HG02588 (cell line): ENCODE measurements at regions not wholly inside any gene's neighbourhood (a gene's known extent, or its start where the extent isn't known, plus 50 kb on each side); places are given as distances from the start of the nearest gene placed in this dataset.

ENCODE experiments used
- ATAC-seq: cut with Tn5 transposase; IDR thresholded peaks from one replicate; pipeline ENCODE4 v1.9.1; 2021; ENCODE audit warnings: mild to moderate bottlenecking, moderate library complexity; ENCODE audit not compliant: unreplicated experiment

DNA sequence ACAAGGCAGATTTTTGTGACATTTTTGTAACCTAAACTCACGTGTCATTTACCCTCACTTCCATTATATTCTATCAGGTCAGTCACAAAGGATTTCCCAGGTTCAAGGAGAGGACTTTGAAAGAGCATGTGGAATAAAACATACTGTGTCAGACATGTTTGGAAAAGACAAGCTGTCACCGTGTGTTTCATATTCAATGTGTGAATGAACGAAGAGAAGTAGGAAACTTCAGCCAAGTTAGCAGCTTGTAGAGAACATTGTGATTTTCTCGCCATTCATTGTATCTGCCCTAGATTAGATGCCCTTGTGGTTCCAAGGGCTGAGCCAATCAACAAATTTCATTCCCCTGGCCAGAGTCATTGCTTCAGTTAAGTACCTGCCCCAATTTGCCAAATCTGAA, 2288.9 kb upstream of the PCDH20 start:
- ATAC-seq, result no peak

DNA sequence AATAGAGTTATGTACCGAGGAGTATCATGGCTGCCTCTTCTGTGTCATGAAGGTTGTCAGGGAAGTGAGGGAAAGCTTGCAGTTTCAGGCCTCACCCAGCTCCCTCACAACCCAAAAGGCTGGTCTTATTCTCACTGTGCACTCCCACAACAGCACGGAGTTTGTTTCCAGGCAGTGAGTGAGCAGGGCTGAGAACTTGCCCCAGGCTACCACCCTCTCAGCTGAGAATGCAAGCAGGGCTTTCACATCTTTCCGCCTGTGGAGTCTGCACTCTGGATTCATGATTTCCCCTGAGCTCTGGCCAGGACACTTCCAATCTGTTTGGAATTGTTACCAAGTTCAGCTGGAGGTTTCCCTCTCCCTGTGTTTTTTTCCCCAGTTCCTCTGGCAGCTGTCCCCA, 2284.7 kb upstream of the PCDH20 start:
- ATAC-seq, result no peak

DNA sequence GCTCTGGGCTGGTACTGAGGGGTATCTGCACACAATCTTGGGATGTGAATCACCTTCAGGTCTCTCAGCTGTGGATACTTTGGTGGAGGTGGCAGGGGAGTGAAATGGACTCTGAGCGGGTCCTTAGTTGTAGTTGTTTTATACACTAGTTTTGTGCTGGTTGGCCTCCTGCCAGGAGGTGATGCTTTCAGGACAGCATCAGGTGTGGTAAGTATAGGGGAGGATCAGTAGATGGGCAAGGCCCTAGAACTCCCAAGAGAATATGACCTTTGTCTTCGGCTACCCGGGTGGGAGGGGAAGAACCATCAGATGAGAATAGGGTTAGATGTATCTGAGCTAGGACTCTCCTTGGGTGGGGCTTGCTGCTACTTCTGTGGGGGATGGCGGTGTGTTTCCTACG, 2284.3 kb upstream of the PCDH20 start:
- ATAC-seq, result no peak

DNA sequence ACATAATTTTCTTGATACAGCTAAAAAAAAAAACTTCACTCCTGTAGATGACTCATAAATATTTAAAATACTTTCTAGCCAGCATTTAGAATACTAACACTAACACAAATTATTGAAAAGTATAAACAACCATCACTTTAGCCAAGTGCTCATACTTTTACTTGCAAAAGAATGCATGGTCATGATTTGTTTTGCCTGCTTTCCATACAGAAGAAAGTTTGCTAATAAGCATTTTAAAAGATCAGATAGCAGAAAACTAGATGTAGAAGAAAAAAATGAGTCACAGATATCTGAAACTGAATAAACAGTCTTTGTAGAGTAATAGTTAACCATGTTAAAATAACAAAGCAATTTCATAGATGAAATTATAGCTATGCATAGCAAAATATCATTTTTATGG, 2280.4 kb upstream of the PCDH20 start:
- ATAC-seq, result no peak

DNA sequence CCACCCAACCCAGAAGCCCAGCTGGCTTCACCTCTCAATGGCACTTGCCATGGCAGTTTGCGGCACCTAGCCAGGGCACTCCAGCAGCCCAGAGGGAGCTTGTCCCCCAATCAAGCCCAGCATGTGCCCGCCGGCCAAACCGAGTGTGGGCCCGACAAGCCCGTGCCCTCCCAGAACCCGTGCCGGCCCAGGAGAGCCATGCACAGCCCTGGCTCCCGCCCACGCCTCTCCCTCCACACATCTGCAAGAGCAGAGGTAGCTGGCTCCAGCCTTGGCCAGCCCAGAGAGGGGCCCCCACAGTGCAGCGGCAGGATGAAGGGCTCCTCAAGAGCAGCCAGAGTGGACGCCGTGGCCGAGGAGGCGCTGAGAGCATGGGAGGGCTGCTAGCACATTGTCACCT, 2278.0 kb upstream of the PCDH20 start:
- no peak for ATAC-seq

DNA sequence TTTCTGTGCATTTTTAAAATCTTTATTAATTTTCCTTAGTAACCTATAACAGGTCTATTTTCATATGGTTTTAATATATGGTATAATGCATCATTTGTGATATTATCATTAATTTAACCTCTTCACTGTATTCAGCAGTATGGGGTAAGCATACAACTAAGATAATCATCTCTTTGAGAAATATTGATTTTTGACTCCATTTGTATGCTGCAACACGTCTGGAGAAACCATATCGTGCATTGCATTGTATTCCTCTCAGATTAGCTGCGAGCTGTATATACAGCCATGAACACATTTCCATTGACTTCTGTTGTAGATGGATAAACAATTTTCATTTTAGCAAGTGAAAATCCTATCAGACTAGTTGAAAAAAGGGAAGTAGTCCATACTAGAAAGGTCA, 2275.8 kb upstream of the PCDH20 start:
- ATAC-seq, result no peak

DNA sequence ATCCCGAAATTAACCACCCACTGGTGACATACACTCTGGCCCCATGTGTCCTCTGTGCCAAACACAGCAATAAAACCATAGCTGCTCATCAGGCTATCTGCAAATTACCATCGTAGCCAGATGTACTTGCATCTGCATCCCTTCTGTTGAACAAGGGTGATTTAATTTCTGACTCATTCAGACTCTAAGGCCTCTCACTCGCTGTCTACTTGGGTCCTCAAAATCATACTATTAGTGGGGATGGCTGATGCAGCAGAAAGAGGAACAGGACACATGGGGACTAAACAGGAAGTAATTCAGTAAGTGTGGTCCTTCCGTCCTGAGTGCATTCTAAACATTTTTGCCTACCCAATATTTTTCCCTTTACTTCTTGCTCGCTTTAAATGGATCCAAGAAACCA, 2275.0 kb upstream of the PCDH20 start:
- ATAC-seq, result no peak

DNA sequence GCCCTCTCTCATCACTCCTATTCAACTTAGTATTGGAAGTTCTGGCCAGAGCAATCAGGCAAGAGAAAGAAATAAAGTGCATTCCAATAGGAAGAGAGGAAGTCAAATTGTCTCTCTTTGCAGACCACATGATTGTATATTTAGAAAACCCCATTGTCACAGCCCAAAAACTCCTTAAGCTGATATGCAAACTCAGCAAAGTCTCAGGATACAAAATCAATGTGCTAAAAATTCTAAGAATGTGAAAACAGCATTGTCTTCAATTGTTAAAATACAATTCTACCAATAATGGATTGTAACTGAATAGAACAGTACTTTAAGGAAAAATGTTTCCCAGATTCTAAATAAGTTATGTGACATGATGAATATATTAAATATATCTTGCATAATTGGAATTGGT, 2269.2 kb upstream of the PCDH20 start:
- no peak for ATAC-seq

DNA sequence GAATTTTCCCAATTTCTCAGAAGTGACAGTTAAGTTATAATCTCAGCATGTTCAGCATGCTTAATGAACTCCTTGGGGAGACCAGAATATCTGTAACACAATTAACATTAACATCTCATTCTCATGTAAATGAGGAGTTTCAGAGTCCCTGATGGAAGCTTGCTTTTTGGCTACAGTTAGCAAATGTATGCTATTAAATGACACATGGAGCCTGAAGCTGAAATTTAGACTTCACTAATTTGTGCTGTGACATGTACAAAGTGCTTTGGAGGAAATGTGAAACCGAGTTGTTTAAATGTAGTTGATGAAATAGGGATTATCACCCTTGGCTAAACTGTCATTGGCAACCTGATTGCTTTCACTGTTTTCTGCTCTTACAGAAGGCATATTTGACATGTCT, 2265.1 kb upstream of the PCDH20 start:
- ATAC-seq, result no peak

DNA sequence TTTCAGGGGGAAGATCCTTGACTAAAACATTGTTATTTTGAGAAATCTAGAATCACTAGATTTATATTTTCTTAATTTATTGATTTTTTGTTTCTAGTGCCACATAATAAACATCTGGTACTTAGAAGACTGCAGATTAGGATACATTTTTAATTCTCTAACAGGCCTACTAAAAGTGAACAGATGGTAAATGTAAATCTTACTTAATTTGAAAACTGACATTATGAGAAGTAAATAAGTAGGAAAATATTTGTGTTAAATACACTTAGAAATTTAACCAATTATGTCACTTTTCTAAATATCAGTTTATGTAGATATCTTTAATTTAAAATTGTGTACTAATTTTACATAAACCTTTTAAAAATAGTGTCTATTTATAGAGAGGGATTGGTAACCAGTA, 2255.6 kb upstream of the PCDH20 start:
- no peak for ATAC-seq

DNA sequence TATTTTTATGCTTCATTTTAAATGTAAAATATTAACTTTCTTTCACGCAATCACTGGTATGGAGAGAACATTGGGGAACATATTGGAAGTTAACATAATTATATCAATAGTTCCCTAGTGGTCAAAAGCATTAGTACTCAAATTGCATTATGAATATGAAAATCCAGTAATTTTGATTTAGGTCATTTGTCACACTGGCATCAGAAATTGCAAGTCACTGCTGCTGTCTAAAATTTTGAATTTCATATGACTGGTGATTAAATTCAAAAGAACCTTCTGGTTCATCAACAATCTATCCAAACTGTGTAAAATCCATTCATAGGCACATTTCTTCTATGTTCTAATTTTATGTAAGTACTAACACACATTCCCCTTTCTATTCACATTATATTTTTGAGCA, 2235.7 kb upstream of the PCDH20 start:
- ATAC-seq, result no peak

DNA sequence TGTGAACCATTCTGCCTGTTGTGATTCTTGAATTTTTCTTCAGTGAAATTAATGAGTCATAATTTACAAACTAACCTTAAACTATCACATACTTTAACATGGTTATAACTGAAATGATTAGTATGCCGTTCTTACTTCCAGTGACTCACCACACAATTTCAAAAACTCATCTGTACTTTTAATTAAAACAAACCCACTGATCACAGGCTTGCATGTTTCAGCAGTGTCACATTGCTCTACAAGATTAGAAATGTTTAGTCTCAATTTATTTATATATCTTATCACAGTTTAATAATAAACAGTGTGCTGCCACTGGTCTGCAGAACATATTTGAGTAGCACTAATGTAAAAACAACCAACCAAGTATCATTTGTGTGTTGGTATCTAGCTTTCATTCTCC, 2227.9 kb upstream of the PCDH20 start:
- ATAC-seq, result no peak

DNA sequence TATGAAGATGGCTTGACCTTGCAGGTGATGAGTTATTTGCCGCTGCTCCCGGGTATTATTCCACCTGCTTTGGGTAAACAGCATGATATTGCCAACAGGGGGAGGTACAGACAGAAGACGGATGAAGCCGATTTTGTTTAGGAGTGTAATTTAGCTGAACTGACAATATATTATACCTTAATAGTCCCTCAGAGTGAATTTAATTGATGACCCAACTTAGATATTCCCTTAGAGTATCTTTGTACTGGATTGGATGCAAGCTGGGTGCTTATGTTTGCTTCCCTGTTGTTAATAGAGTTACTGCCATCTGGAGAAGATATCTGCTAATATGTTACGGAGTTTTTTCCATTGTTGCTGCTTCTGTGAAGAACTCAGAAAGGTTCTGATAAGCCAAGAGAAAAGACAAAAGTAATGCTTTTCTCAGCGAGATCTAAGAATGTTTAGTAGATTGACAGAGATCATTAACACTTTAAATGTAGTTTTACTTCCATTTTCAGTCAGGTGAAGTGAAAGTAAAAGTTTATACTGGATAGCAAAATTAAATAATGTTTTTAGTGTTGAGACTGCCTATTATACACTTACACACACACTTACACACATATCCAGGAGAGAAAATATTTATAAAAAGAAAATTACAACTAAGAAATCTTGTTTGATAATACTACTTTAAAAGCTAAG, 2220.8 kb upstream of the PCDH20 start:
- ATAC-seq, result peak; percentile 53

DNA sequence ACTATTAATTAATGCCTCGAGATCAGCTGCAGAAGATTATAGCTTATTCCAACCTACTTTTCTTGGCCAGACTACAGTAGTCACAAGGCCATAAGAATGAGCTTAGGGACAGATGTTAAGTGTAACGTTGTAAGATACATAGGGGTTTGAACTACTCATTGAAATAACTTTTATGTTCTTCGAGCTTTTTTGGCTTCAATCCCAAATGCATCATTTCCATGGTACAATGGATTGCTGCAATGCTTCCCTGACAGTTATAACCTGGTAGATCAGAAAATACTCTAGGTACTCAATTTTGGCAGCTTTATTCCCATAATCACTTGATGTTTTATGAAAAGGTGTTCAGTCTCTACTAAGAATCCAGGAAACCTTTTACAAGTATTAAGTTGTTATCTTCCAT, 2216.7 kb upstream of the PCDH20 start:
- no peak for ATAC-seq

DNA sequence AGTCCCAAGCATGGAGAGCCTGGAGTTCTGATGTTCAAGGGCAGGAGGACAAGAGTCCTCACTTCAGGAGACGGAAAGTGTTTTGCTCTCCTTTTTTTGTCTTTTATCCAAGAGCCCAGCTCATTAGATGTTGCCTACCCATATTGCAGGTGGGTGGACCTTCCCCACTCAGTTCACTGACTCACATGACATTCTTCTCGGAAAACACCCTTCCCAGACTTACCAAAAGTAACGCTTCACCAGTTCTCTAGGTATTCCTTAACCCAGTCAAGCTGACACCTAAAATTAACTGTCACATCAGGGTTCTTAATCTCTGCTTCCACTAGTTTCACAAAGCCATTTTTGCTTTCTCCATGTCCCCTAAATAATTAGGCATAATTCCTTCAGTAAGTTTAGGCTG, 2215.4 kb upstream of the PCDH20 start:
- no peak for ATAC-seq

DNA sequence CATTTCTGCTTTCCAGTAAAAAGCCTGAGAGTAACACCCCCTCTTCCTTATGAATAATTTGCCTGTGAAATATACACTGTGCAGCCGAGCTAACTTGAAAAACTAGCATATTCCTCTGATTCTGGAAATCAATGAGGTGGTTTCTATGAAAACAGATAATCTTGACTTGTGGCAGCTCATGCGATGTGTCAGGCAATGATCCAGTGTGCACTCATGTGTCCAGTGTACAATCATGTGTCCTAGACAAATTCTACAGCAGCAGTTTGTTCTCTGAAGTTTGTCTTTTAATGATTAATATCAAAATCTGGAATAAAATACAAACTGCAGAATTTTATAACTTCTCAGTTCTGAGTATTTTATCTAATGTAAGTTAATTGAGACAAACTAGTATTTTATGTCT, 2213.9 kb upstream of the PCDH20 start:
- ATAC-seq, result no peak

DNA sequence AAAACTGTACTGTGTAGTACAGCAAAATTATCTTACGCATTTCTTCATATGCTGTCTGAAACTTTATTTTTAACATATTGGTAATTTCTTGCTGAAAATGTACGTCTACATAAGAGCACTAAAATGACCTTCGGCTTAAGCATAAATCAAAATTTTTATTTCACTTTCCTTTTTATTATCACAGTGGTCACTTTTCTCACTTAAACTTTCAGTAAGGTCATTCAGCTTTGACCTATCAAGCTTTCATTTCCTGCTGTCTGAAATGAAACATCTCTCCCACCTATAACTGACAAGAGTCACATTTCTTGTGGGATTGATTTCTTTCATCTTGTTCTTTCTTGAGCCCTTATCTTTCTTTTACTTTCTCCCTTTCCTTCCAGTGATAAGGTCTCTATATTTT, 2212.7 kb upstream of the PCDH20 start:
- no peak for ATAC-seq

DNA sequence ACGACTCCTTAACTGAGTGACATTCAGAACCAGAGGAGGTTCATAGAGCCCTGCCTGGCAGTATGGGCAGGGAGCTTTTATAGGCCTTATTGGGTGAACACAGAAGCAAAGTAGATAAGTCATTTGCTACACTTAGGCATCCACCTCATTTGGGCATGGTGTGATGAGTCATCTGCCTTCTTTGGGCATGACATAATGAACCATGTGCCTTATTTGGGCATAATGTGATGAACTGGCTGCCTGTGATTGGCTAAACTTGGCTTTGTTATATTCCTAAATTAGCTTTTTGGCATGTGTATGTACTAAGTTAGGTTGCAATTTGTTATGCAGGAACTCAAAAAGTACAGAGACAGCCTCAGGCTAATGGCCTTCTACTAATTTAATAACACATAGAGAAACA, 2210.2 kb upstream of the PCDH20 start:
- ATAC-seq, result no peak

DNA sequence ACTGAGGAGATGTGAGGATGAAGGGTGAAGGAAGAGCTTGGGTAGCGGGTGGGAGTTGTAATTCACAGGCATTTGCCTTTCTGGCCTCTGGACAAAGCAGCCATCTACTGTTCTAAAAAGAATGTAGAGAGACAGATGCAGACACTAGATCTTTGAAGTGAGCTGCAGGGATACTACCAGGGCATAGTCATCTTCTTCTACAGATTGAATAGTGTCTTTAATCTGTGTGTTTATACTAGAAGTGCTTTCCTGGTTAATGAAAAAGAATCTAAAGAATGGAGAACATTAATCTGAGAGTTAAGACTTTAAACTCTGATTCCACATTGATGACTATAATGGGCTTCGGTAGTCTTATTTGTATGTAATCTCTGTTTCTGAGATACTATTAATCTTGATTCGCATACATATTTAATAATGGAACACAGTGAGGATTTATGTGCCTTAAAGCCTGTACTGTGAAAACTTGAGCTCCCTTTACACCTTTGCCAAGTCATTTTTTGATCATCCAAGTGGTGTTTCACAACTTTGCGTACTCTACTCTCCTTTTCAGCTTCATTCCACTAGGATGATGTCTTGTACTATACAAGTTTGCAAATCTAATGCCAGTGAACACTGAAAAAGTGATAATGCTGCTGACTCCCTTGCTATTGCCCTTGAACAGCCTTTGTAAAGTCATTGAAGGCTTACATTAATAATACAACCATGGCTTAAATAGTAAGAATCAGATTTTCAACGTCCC, 2199.4 kb upstream of the PCDH20 start:
- ATAC-seq, result no peak

DNA sequence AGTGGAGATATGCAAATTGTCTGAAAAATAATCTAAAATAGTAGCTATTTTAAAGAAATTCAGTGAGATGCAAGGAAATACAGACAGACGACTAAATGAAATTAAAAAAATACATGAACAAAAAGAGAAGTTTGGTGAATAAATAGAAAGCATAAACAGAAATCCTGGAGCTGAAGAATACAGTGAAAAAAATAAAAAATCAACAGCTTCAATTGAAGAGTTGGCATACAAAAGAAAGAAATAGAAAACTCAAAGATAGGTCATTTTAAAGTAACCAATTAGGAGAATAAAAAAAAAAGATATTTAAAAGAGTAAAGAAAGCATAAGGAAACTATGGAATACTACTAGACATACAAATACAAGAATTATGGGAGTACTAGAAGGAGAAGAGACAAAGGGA, 2191.5 kb upstream of the PCDH20 start:
- no peak for ATAC-seq

DNA sequence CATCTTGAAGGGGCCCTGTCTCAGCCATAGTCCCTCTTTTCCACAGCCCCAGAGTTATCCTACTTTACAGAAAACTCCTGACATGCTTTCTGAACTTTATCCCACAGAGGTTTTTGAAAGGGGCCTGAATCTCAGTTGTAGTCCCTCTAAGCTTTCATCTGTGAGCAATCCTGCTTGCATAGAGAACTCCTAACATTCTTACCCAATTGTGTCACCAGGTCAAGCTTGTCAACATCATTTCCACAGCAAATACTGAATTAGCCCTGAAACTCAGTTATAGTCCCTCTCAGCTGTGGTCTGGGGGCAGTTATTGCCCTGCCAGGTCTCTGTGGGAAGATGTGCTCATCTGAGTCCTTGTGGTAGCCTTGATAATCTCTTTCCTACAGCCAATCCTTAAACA, 2190.3 kb upstream of the PCDH20 start:
- ATAC-seq, result no peak

DNA sequence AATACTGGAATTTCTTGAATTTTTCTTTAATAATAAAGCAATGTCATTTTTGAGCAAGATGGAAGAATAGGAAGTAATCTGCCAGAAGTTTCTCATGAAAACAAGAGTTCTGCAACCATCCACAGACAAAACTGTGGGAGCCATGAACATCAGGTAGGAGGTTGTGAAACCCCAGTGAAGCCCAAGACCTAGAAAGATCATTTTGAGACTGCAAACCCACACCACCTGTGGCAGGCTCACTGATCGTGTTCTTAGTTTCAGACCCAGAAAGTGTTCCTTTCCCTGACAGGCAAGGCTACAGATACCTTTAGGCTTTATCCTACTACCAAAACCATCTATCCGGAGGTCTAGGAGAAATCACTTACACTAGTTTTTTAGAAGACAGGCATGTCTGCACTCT, 2189.8 kb upstream of the PCDH20 start:
- ATAC-seq, result no peak

DNA sequence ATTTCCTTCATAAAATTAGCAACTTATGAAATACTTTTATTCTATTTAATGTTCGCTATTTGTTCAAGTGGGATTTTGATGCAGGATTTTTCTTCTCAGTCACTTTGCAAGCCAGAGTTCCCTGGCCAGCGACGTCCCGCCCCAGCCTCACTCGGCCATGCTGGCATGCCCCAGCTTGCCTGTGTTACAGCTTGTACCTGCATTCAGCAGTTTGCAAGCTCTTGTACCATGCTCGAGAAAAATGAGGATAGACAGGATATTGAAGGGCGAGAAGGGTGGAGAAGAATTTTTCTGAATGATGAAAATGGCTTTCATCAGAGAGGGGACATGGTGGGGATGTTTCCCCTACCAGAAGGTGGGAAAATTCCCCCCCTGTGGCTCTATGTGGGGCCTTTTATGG, 2180.2 kb upstream of the PCDH20 start:
- no peak for ATAC-seq
